H1 (cell line): ENCODE measurements at regions not wholly inside any gene's neighbourhood (a gene's known extent, or its start where the extent isn't known, plus 50 kb on each side); places are given as distances from the start of the nearest gene placed in this dataset.

Source experiments
- NANOG ChIP-seq: IDR thresholded peaks from 2 replicates; pipeline ENCODE4 v1.6.1; 2011; ENCODE audit warnings: low read length, low read depth, mild to moderate bottlenecking, inconsistent platforms; ENCODE audit not compliant: insufficient read depth, poor library complexity, severe bottlenecking
- RBBP5 ChIP-seq: IDR thresholded peaks from 2 replicates; pipeline ENCODE4 v1.7.1; 2012; ENCODE audit warnings: low read depth, mild to moderate bottlenecking, inconsistent platforms, low read length, moderate library complexity, borderline replicate concordance
- SIRT6 ChIP-seq: IDR thresholded peaks from one replicate; pipeline ENCODE4 v1.7.1; 2012; ENCODE audit warnings: low read length, inconsistent platforms
- SUZ12 ChIP-seq: fragments of 200-600 bp; sonication (generic); IDR thresholded peaks from 2 replicates; pipeline ENCODE4 v1.6.1; 2012; ENCODE audit warnings: mild to moderate bottlenecking, inconsistent platforms, low read length, moderate library complexity, mixed read lengths
- TF ChIP-seq, protein P1 (sequence below), 3 experiments: IDR thresholded peaks; 1 replicate in 2 of 3; 2 replicates in 1 of 3; pipeline versions ENCODE4 v1.5.1 to v1.6.1; 2011; ENCODE audit warnings: low read length in 3 of 3, mild to moderate bottlenecking in 3 of 3, inconsistent platforms in 2 of 3, low read depth in 1 of 3, moderate library complexity in 1 of 3; ENCODE audit not compliant: insufficient read depth in 1 of 3; ENCODE audit errors: control extremely low read depth in 1 of 3

DNA sequence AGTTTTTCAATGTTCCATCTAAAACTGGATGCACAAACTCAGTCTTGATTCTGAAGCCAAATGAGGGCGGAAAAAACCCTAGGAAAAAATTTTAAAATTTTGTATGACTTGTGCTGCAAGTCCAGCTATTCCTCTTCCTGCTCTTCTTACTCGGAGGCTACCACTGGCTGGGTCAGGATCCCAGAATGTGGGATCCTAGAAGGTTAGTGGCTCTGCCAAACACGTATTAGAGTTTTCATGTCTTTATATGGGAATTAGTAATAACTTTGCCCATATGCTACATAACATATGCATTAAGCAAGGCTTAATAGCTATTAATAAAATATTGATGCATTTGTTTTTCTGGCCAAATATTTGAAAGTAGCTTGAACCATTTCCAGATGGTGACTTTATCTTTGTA, 458.3 kb downstream of the AGTPBP1 start (continued):
- TF ChIP-seq SUZ12 (no peak), NANOG (no peak), SIRT6 (no peak), RBBP5 (no peak)
- TF ChIP-seq, protein P1, sequence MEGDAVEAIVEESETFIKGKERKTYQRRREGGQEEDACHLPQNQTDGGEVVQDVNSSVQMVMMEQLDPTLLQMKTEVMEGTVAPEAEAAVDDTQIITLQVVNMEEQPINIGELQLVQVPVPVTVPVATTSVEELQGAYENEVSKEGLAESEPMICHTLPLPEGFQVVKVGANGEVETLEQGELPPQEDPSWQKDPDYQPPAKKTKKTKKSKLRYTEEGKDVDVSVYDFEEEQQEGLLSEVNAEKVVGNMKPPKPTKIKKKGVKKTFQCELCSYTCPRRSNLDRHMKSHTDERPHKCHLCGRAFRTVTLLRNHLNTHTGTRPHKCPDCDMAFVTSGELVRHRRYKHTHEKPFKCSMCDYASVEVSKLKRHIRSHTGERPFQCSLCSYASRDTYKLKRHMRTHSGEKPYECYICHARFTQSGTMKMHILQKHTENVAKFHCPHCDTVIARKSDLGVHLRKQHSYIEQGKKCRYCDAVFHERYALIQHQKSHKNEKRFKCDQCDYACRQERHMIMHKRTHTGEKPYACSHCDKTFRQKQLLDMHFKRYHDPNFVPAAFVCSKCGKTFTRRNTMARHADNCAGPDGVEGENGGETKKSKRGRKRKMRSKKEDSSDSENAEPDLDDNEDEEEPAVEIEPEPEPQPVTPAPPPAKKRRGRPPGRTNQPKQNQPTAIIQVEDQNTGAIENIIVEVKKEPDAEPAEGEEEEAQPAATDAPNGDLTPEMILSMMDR (IDR thresholded peaks at IDR 0.05; ENCODE audit: control extremely low read depth in 1 of 3, insufficient read depth in 1 of 3, low read depth in 1 of 3, low read length in 3 of 3) = no peak
